Cardiac muscle cell (in vitro differentiated cells and primary cell): ENCODE measurements at regions not wholly inside any gene's neighbourhood (a gene's known extent, or its start where the extent isn't known, plus 50 kb on each side); places are given as distances from the start of the nearest gene placed in this dataset.

Source experiments
- DNase-seq, 2 donors: peaks; one replicate each; pipeline versions ENCODE4 v3.0.0 to v3.0.0-alpha.2; 2010 to 2017; ENCODE audit warnings: low read depth in 1 of 2, low spot score in 1 of 2
- H3K27ac ChIP-seq: fragments of 200-600 bp; sonication (generic); 2 replicates; pipeline ENCODE4 v1.5.1; 2016
- H3K27me3 ChIP-seq: fragments of 200-600 bp; sonication (generic); 2 replicates; pipeline ENCODE4 v1.6.0; 2016; ENCODE audit warnings: control low read depth
- H3K36me3 ChIP-seq: fragments of 200-600 bp; sonication (generic); 2 replicates; pipeline ENCODE4 v1.5.1; 2016; ENCODE audit warnings: control low read depth
- H3K4me1 ChIP-seq: fragments of 200-600 bp; sonication (generic); 2 replicates; pipeline ENCODE4 v1.8.1; 2017; ENCODE audit warnings: low read depth, mild to moderate bottlenecking, mixed run types
- H3K4me3 ChIP-seq: fragments of 200-600 bp; sonication (generic); 2 replicates; pipeline ENCODE4 v1.5.1; 2016; ENCODE audit warnings: mild to moderate bottlenecking
- H3K9me3 ChIP-seq: fragments of 200-600 bp; sonication (generic); 2 replicates; pipeline ENCODE4 v1.5.1; 2017; ENCODE audit warnings: low read depth, mild to moderate bottlenecking, control low read depth
- CTCF ChIP-seq: IDR thresholded peaks from 2 replicates; pipeline ENCODE4 v1.5.1; 2012; ENCODE audit warnings: low read depth, mild to moderate bottlenecking, low read length

GRCh38 chr7:31211281-31211680, 129.2 kb downstream of the NEUROD6 start:
- Histone ChIP-seq H3K9me3 (no peaks in the 10 kb centered on the region), H3K4me1 (no peaks in the 10 kb centered on the region), H3K27ac (no peak overlapping the region), H3K27me3 (no peaks in the 10 kb centered on the region), H3K36me3 (no peaks in the 10 kb centered on the region), H3K4me3 (no peak overlapping the region)
- DNase-seq: no peak
- TF ChIP-seq CTCF: no peak

GRCh38 chr7:31204071-31204470, 136.5 kb downstream of the NEUROD6 start:
- DNase-seq: no peak
- TF ChIP-seq CTCF: no peak
- Histone ChIP-seq H3K27me3 (no peaks in the 10 kb centered on the region), H3K27ac (no peak overlapping the region), H3K4me3 (no peak overlapping the region), H3K36me3 (no peaks in the 10 kb centered on the region), H3K4me1 (no peaks in the 10 kb centered on the region), H3K9me3 (no peaks in the 10 kb centered on the region)

GRCh38 chr7:31203551-31203950, 137.0 kb downstream of the NEUROD6 start:
- no peak for DNase-seq
- no peaks in the 10 kb centered on the region for H3K27me3 ChIP-seq
- no peaks in the 10 kb centered on the region for H3K9me3 ChIP-seq
- no peaks in the 10 kb centered on the region for H3K4me1 ChIP-seq
- H3K27ac ChIP-seq: no peak overlapping the region
- no peaks in the 10 kb centered on the region for H3K36me3 ChIP-seq
- TF ChIP-seq CTCF: no peak
- H3K4me3 ChIP-seq: no peak overlapping the region

- Histone ChIP-seq H3K27me3 (no peaks in the 10 kb centered on the region), H3K27ac (no peak overlapping the region), H3K36me3 (no peaks in the 10 kb centered on the region), H3K4me1 (no peaks in the 10 kb centered on the region), H3K9me3 (no peaks in the 10 kb centered on the region), H3K4me3 (no peak overlapping the region)
- no peak for DNase-seq
- TF ChIP-seq CTCF: no peak
Measured at GRCh38 chr7:31202801-31203200, 137.7 kb downstream of the NEUROD6 start.

GRCh38 chr7:31192986-31193385, 140.9 kb downstream of the ADCYAP1R1 start:
- Histone ChIP-seq H3K36me3 (no peaks in the 10 kb centered on the region), H3K27ac (no peak overlapping the region), H3K27me3 (peaks cover 13% of the 10 kb centered on the region), H3K9me3 (no peaks in the 10 kb centered on the region), H3K4me3 (no peak overlapping the region), H3K4me1 (no peaks in the 10 kb centered on the region)
- TF ChIP-seq CTCF: peak; percentile 86
- peak; percentile 62 to 80 for DNase-seq

GRCh38 chr7:31190906-31191305, 138.8 kb downstream of the ADCYAP1R1 start:
- Histone ChIP-seq H3K4me3 (no peak overlapping the region), H3K27me3 (peaks cover 13% of the 10 kb centered on the region), H3K36me3 (no peaks in the 10 kb centered on the region), H3K4me1 (no peaks in the 10 kb centered on the region), H3K9me3 (no peaks in the 10 kb centered on the region), H3K27ac (no peak overlapping the region)
- no peak for DNase-seq
- TF ChIP-seq CTCF: no peak
